BLaER1 treated with 17β-estradiol and CSF1 and Interleukin-3, amounts not matched to agents 10 nM and 100 nM (cell line): ENCODE measurements at regions not wholly inside any gene's neighbourhood (a gene's known extent, or its start where the extent isn't known, plus 50 kb on each side); places are given as distances from the start of the nearest gene placed in this dataset.

Source experiments
- H3K27ac ChIP-seq, 11 experiments: shearing (Covaris generic); formaldehyde crosslinking; 2 replicates each; pipeline ENCODE4 v1.8.1; 2022
- H3K27me3 ChIP-seq, 11 experiments: shearing (Covaris generic); formaldehyde crosslinking; 2 replicates each; pipeline ENCODE4 v1.8.1; 2022
- H3K36me3 ChIP-seq, 11 experiments: shearing (Covaris generic); formaldehyde crosslinking; 2 replicates each; pipeline ENCODE4 v1.8.1; 2022
- H3K4me1 ChIP-seq, 10 experiments: shearing (Covaris generic); formaldehyde crosslinking; 2 replicates each; pipeline ENCODE4 v1.8.1; 2022
- H3K4me2 ChIP-seq, 11 experiments: shearing (Covaris generic); formaldehyde crosslinking; 2 replicates each; pipeline ENCODE4 v1.8.1; 2022
- H3K4me3 ChIP-seq, 10 experiments: shearing (Covaris generic); formaldehyde crosslinking; 2 replicates each; pipeline ENCODE4 v1.8.1; 2022
- H3K9ac ChIP-seq, 11 experiments: shearing (Covaris generic); formaldehyde crosslinking; 2 replicates each; pipeline ENCODE4 v1.8.1; 2022
- H3K9me3 ChIP-seq, 11 experiments: shearing (Covaris generic); formaldehyde crosslinking; replicated peaks in 1 of 11; 2 replicates each; pipeline ENCODE4 v1.8.1; 2022
- H4K20me1 ChIP-seq, 11 experiments: shearing (Covaris generic); formaldehyde crosslinking; 2 replicates each; pipeline ENCODE4 v1.8.1; 2022
- Cebpa-rat ChIP-seq, 11 experiments: shearing (Covaris generic); IDR thresholded peaks; 2 replicates each; pipeline ENCODE4 v1.8.1; 2022

GRCh38 chr1:90346349-90346748, 351.4 kb downstream of the ZNF326 start:
- H3K9me3 ChIP-seq = peaks cover 17 to 27% (median 20%) of the 10 kb centered on the region in 11 experiments
- peaks cover 0 to 14% (median 0%) of the 10 kb centered on the region in 11 experiments; a peak in 2 of 22 replicates for H3K27me3 ChIP-seq
- H3K4me1 ChIP-seq = peaks cover 0 to 9% (median 1%) of the 10 kb centered on the region in 10 experiments; a peak in 3 of 20 replicates
- no peaks in the 10 kb centered on the region for H4K20me1 ChIP-seq
- no peak overlapping the region for H3K4me3 ChIP-seq
- H3K4me2 ChIP-seq = 0 out of 22 replicates have a peak overlapping the region, but pooled peaks of 1 of the 11 experiments have one; percentile 13
- no peaks in the 10 kb centered on the region; a peak in 1 of 22 replicates for H3K36me3 ChIP-seq
- no peak overlapping the region for H3K9ac ChIP-seq
- H3K27ac ChIP-seq = no peak overlapping the region
- TF ChIP-seq Cebpa-rat (IDR thresholded peaks at IDR 0.05) = no peak

GRCh38 chr1:90344963-90345730, 350.2 kb downstream of the ZNF326 start:
- no peak overlapping the region for H3K4me2 ChIP-seq

GRCh38 chr1:90341516-90341915, 346.6 kb downstream of the ZNF326 start:
- Histone ChIP-seq H4K20me1 (no peaks in the 10 kb centered on the region), H3K36me3 (no peaks in the 10 kb centered on the region), H3K4me3 (no peak overlapping the region), H3K9ac (no peak overlapping the region), H3K9me3 (no peaks in the 10 kb centered on the region), H3K27ac (no peak overlapping the region), H3K4me1 (peaks cover 14 to 37% (median 19%) of the 10 kb centered on the region in 10 experiments), H3K4me2 (no peak overlapping the region), H3K27me3 (peaks cover 0 to 28% (median 0%) of the 10 kb centered on the region in 11 experiments; a peak in 2 of 22 replicates)
- no peak for TF ChIP-seq Cebpa-rat (IDR thresholded peaks at IDR 0.05)

More at GRCh38 chr1:90344963-90345730, 350.2 kb downstream of the ZNF326 start:
- TF ChIP-seq Cebpa-rat (IDR thresholded peaks at IDR 0.05) = no peak
- Histone ChIP-seq H3K4me3 (no peak overlapping the region), H3K9ac (no peak overlapping the region), H3K9me3 (peaks cover 17 to 27% (median 20%) of the 10 kb centered on the region in 11 experiments), H4K20me1 (no peaks in the 10 kb centered on the region), H3K27ac (no peak overlapping the region), H3K4me1 (peaks cover 6 to 16% (median 10%) of the 10 kb centered on the region in 10 experiments), H3K36me3 (no peaks in the 10 kb centered on the region; a peak in 1 of 22 replicates), H3K27me3 (peaks cover 0 to 15% (median 0%) of the 10 kb centered on the region in 11 experiments; a peak in 2 of 22 replicates)

- Histone ChIP-seq H3K27me3 (peaks cover 0 to 32% (median 0%) of the 10 kb centered on the region in 11 experiments; a peak in 2 of 22 replicates), H3K27ac (no peak overlapping the region), H3K9ac (no peak overlapping the region), H3K4me2 (peak overlapping the region; percentile 24 to 74 (median 51)), H3K4me3 (no peak overlapping the region), H3K36me3 (no peaks in the 10 kb centered on the region), H4K20me1 (no peaks in the 10 kb centered on the region), H3K4me1 (peaks cover 14 to 42% (median 20%) of the 10 kb centered on the region in 10 experiments), H3K9me3 (no peaks in the 10 kb centered on the region)
- TF ChIP-seq Cebpa-rat (IDR thresholded peaks at IDR 0.05) = no peak
Measured at GRCh38 chr1:90340606-90341005, 345.7 kb downstream of the ZNF326 start.

- Histone ChIP-seq H3K4me2 (peak overlapping the region; percentile 24 to 74 (median 51); a peak in 21 of 22 replicates), H3K27me3 (peaks cover 0 to 37% (median 0%) of the 10 kb centered on the region in 11 experiments; a peak in 2 of 22 replicates), H3K4me3 (no peak overlapping the region), H3K27ac (no peak overlapping the region), H3K9ac (no peak overlapping the region), H4K20me1 (no peaks in the 10 kb centered on the region), H3K4me1 (peaks cover 14 to 42% (median 20%) of the 10 kb centered on the region in 10 experiments), H3K9me3 (no peaks in the 10 kb centered on the region), H3K36me3 (no peaks in the 10 kb centered on the region)
- TF ChIP-seq Cebpa-rat (IDR thresholded peaks at IDR 0.05) = no peak
Measured at GRCh38 chr1:90339811-90340210, 344.9 kb downstream of the ZNF326 start.

GRCh38 chr1:90336552-90337324, 341.8 kb downstream of the ZNF326 start:
- H3K9me3 ChIP-seq = no peaks in the 10 kb centered on the region
- no peaks in the 10 kb centered on the region for H4K20me1 ChIP-seq
- peak overlapping the region in 8 of 11 experiments; percentile 16 to 54 (median 35); a peak in 12 of 22 replicates for H3K4me2 ChIP-seq
- H3K4me3 ChIP-seq = no peak overlapping the region
- H3K9ac ChIP-seq = no peak overlapping the region
- H3K27ac ChIP-seq = no peak overlapping the region
- no peaks in the 10 kb centered on the region for H3K36me3 ChIP-seq
- H3K4me1 ChIP-seq = peaks cover 14 to 42% (median 20%) of the 10 kb centered on the region in 10 experiments
- TF ChIP-seq Cebpa-rat (IDR thresholded peaks at IDR 0.05) = no peak
- peaks cover 0 to 28% (median 0%) of the 10 kb centered on the region in 11 experiments; a peak in 2 of 22 replicates for H3K27me3 ChIP-seq

- Histone ChIP-seq H3K4me2 (no peak overlapping the region), H3K9ac (no peak overlapping the region), H3K4me1 (peaks cover 13 to 30% (median 17%) of the 10 kb centered on the region in 10 experiments), H3K9me3 (no peaks in the 10 kb centered on the region), H3K36me3 (no peaks in the 10 kb centered on the region), H3K27me3 (peaks cover 0 to 22% (median 0%) of the 10 kb centered on the region in 11 experiments; a peak in 1 of 22 replicates), H3K27ac (no peak overlapping the region), H4K20me1 (no peaks in the 10 kb centered on the region), H3K4me3 (no peak overlapping the region)
- TF ChIP-seq Cebpa-rat (IDR thresholded peaks at IDR 0.05) = no peak
Measured at GRCh38 chr1:90335558-90335957, 340.6 kb downstream of the ZNF326 start.

- Histone ChIP-seq H3K36me3 (no peaks in the 10 kb centered on the region), H3K4me1 (peaks cover 0 to 16% (median 3%) of the 10 kb centered on the region in 10 experiments; a peak in 11 of 20 replicates)
- TF ChIP-seq Cebpa-rat (IDR thresholded peaks at IDR 0.05) = no peak
Measured at GRCh38 chr1:90334137-90334536, 339.2 kb downstream of the ZNF326 start.

More at GRCh38 chr1:90334137-90334536, 339.2 kb downstream of the ZNF326 start:
- Histone ChIP-seq H3K9ac (no peak overlapping the region), H3K9me3 (0 out of 22 replicates have a peak, but pooled peaks cover 0 to under 1% (median 0%) of the 10 kb centered on the region in 11 experiments), H4K20me1 (no peaks in the 10 kb centered on the region), H3K27me3 (0 out of 22 replicates have a peak, but pooled peaks cover 0 to 16% (median 0%) of the 10 kb centered on the region in 11 experiments), H3K4me3 (no peak overlapping the region), H3K27ac (no peak overlapping the region), H3K4me2 (no peak overlapping the region)
